SK-N-SH (cell line): ENCODE measurements at regions not wholly inside any gene's neighbourhood (a gene's known extent, or its start where the extent isn't known, plus 50 kb on each side); places are given as distances from the start of the nearest gene placed in this dataset.
"Not testable (repeated sequence)": the region's sequence is repeated elsewhere in the genome, so short reads cannot be mapped to it uniquely, and the experiment has no call there.

Source experiments
- CTCF ChIA-PET: fragments of 300-600, 350-600 bp; formaldehyde crosslinking; extraction: SDS; loops from one replicate; lab custom pipeline; 2021; lab: Yijun Ruan, JAX
- POLR2A ChIA-PET: fragments of 350-600 bp; sonication (Branson Sonifier 250); formaldehyde crosslinking; extraction: SDS; loops from one replicate; lab custom pipeline; 2020; ENCODE audit warnings: antibody characterized with exemption, inconsistent platforms; lab: Yijun Ruan, JAX
- DNase-seq: peaks from one replicate; pipeline ENCODE4 v3.0.0; 2012
- H2AFZ ChIP-seq: fragments of 200-600 bp; sonication (generic); 2 replicates; pipeline ENCODE4 v1.8.1; 2016; ENCODE audit warnings: antibody characterized with exemption, mild to moderate bottlenecking, low read depth
- H3F3A ChIP-seq: fragments of 200-600 bp; sonication (generic); replicated peaks from 2 replicates; pipeline ENCODE3; 2016; ENCODE audit warnings: antibody characterized with exemption, mild to moderate bottlenecking; ENCODE audit not compliant: insufficient read depth
- H3K27ac ChIP-seq, 2 experiments: fragments of 200-500 bp in 1 of 2; fragments of 200-600 bp in 1 of 2; sonication (Bioruptor generic) in 1 of 2; sonication (generic), shearing (Covaris generic) in 1 of 2; 2 replicates each; pipeline versions ENCODE4 v1.5.1 to v1.6.1; 2014 to 2016; ENCODE audit warnings: low read depth in 2 of 2, inconsistent platforms in 1 of 2, low read length in 1 of 2, mild to moderate bottlenecking in 1 of 2, mixed read lengths in 1 of 2
- H3K27me3 ChIP-seq: fragments of 200-600 bp; sonication (generic), shearing (Covaris generic); 2 replicates; pipeline ENCODE4 v1.6.1; 2016; ENCODE audit warnings: mixed run types; ENCODE audit not compliant: insufficient read depth
- H3K36me3 ChIP-seq, 2 experiments: fragments of 200-500 bp in 1 of 2; fragments of 200-600 bp in 1 of 2; sonication (Bioruptor generic) in 1 of 2; sonication (generic) in 1 of 2; replicated peaks in 1 of 2; 2 replicates each; pipeline versions ENCODE3 to v1.5.1; 2014 to 2016; ENCODE audit warnings: low read length in 1 of 2, mild to moderate bottlenecking in 1 of 2; ENCODE audit not compliant: insufficient read depth in 2 of 2, control insufficient read depth in 1 of 2
- H3K4me1 ChIP-seq, 2 experiments: fragments of 200-500 bp in 1 of 2; fragments of 200-600 bp in 1 of 2; sonication (Bioruptor generic) in 1 of 2; sonication (generic), shearing (Covaris generic) in 1 of 2; 2 replicates each; pipeline versions ENCODE4 v1.5.1 to v1.6.1; 2014 to 2016; ENCODE audit warnings: low read depth in 1 of 2, low read length in 1 of 2, mixed run types in 1 of 2; ENCODE audit not compliant: insufficient read depth in 2 of 2, control insufficient read depth in 1 of 2
- H3K4me2 ChIP-seq: fragments of 200-600 bp; sonication (generic), shearing (Covaris generic); 2 replicates; pipeline ENCODE4 v1.6.1; 2017; ENCODE audit warnings: mixed run types
- H3K4me3 ChIP-seq, 2 experiments: fragments of 200-500 bp in 1 of 2; fragments of 200-600 bp in 1 of 2; sonication (Bioruptor generic) in 1 of 2; sonication (generic), shearing (Covaris generic) in 1 of 2; 2 replicates each; pipeline versions ENCODE4 v1.5.1 to v1.8.1; 2014 to 2016; ENCODE audit warnings: low read depth in 2 of 2, inconsistent platforms in 1 of 2, low read length in 1 of 2, mild to moderate bottlenecking in 1 of 2, mixed read lengths in 1 of 2, moderate library complexity in 1 of 2
- H3K79me2 ChIP-seq: fragments of 200-600 bp; sonication (generic); 2 replicates; pipeline ENCODE4 v1.8.1; 2017; ENCODE audit warnings: mild to moderate bottlenecking; ENCODE audit not compliant: insufficient read depth
- H3K9ac ChIP-seq: fragments of 200-600 bp; sonication (generic); 2 replicates; pipeline ENCODE4 v1.6.1; 2017; ENCODE audit warnings: mixed run types
- H3K9me2 ChIP-seq: fragments of 200-600 bp; sonication (generic); 2 replicates; pipeline ENCODE4 v1.6.1; 2017; ENCODE audit warnings: mixed run types
- H3K9me3 ChIP-seq: fragments of 200-600 bp; sonication (generic); 2 replicates; pipeline ENCODE4 v1.6.1; 2017; ENCODE audit warnings: mixed run types, mild to moderate bottlenecking, moderate library complexity
- H4K20me1 ChIP-seq: fragments of 200-600 bp; sonication (generic); 2 replicates; pipeline ENCODE4 v1.6.1; 2017; ENCODE audit warnings: mild to moderate bottlenecking, mixed run types; ENCODE audit not compliant: insufficient read depth
- ELF1 ChIP-seq: IDR thresholded peaks from 2 replicates; pipeline ENCODE4 v1.4.0; 2012
- EZH2phosphoT487 ChIP-seq: fragments of 200-600 bp; sonication (generic); IDR thresholded peaks from 2 replicates; pipeline ENCODE4 v1.6.1; 2017; ENCODE audit warnings: low read depth, mixed run types, mild to moderate bottlenecking, antibody characterized with exemption, moderate library complexity, borderline replicate concordance
- FOXM1 ChIP-seq: IDR thresholded peaks from 2 replicates; pipeline ENCODE4 v1.4.0; 2012; ENCODE audit warnings: low read depth, mild to moderate bottlenecking
- GABPA ChIP-seq: IDR thresholded peaks from 2 replicates; pipeline ENCODE4 v1.4.0; 2012; ENCODE audit warnings: low read depth, mild to moderate bottlenecking
- JUND ChIP-seq: IDR thresholded peaks from 2 replicates; pipeline ENCODE4 v1.4.0; 2012
- MEF2A ChIP-seq: IDR thresholded peaks from 2 replicates; pipeline ENCODE4 v1.4.0; 2012; ENCODE audit warnings: low read depth, borderline replicate concordance
- NFIC ChIP-seq: IDR thresholded peaks from 2 replicates; pipeline ENCODE4 v1.4.0; 2012; ENCODE audit warnings: borderline replicate concordance
- NRF1 ChIP-seq: IDR thresholded peaks from 2 replicates; pipeline ENCODE4 v1.6.1; 2012; ENCODE audit warnings: low read depth, mild to moderate bottlenecking, low read length
- RAD21 ChIP-seq: IDR thresholded peaks from 2 replicates; pipeline ENCODE4 v1.6.1; 2012; ENCODE audit warnings: mild to moderate bottlenecking, low read length
- RFX5 ChIP-seq: IDR thresholded peaks from 2 replicates; pipeline ENCODE4 v1.6.1; 2012; ENCODE audit warnings: mild to moderate bottlenecking, improper control_type of control experiment, low read length
- TEAD4 ChIP-seq: IDR thresholded peaks from 2 replicates; pipeline ENCODE4 v1.4.0; 2012; ENCODE audit warnings: mild to moderate bottlenecking, borderline replicate concordance; ENCODE audit not compliant: insufficient read depth
- YY1 ChIP-seq: IDR thresholded peaks from 2 replicates; pipeline ENCODE4 v1.4.0; 2012; ENCODE audit warnings: low read depth, mild to moderate bottlenecking
- WGBS: methylation state at CpG from one replicate; pipeline ENCODE4 v1.1.6; 2017; ENCODE audit warnings: low lambda C conversion rate; 5-methylcytosine and 5-hydroxymethylcytosine counted together
- TF ChIP-seq, protein P1 (sequence below): IDR thresholded peaks from 2 replicates; pipeline ENCODE4; 2012
- TF ChIP-seq, protein P2 (sequence below): IDR thresholded peaks from 2 replicates; pipeline ENCODE4 v1.6.1; 2012; ENCODE audit warnings: mild to moderate bottlenecking, low read depth, low read length, moderate library complexity
- TF ChIP-seq, protein P3 (sequence below): IDR thresholded peaks from 2 replicates; pipeline ENCODE4 v1.4.0; 2012; ENCODE audit warnings: low read depth
- TF ChIP-seq, protein P4 (sequence below): IDR thresholded peaks from 2 replicates; pipeline ENCODE4 v1.4.0; 2012; ENCODE audit warnings: low read depth, borderline replicate concordance

DNA sequence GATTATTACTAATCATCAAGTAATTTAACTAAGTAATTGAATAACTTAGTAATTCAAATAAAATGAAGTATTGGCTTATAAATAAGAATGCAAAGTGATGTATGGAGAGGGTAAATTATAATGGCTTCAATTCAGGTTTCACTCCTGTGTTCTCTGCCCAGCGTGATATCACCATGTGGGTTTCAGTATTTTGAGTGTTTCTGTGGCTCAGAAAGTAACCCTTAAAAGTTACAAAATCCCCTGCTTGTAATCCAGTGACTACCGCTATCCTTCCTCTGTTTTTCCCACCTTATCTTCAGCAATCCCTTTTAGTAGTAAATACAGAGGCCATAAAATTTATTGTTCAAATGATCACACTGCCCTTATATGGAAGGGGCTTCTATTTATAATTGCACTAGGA, 316.4 kb upstream of the CFAP20DC start (continued):
- TF ChIP-seq, protein P1, sequence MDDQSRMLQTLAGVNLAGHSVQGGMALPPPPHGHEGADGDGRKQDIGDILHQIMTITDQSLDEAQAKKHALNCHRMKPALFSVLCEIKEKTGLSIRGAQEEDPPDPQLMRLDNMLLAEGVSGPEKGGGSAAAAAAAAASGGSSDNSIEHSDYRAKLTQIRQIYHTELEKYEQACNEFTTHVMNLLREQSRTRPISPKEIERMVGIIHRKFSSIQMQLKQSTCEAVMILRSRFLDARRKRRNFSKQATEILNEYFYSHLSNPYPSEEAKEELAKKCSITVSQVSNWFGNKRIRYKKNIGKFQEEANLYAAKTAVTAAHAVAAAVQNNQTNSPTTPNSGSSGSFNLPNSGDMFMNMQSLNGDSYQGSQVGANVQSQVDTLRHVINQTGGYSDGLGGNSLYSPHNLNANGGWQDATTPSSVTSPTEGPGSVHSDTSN = no peak
- TF ChIP-seq RAD21 (no peak), FOXM1 (no peak)

DNA sequence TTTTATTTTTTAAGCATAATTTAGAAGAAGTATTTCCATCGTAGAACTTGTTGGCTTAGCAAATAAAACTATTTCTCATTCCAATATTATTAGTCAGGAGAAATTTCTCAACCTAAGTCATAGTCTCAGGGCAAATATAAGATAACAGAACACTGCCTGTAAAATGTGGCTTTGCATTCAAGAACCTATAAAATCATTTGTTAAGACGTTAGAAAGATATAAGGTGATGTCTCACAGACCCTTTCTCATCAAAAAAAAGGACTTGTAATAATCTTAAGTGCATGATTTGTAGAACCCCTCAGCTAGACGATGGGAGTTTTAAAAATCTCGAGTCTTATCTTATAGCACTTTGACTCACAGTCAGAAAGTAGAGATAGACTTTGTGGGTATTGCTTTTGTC, 314.7 kb upstream of the CFAP20DC start:
- TF ChIP-seq RFX5 (no peak), ELF1 (no peak), TEAD4 (no peak), NFIC (no peak), FOXM1 (no peak), NRF1 (no peak), EZH2phosphoT487 (no peak), MEF2A (no peak), GABPA (no peak), YY1 (no peak), RAD21 (no peak), JUND (no peak)
- TF ChIP-seq, protein P1 = no peak
- TF ChIP-seq, protein P2, sequence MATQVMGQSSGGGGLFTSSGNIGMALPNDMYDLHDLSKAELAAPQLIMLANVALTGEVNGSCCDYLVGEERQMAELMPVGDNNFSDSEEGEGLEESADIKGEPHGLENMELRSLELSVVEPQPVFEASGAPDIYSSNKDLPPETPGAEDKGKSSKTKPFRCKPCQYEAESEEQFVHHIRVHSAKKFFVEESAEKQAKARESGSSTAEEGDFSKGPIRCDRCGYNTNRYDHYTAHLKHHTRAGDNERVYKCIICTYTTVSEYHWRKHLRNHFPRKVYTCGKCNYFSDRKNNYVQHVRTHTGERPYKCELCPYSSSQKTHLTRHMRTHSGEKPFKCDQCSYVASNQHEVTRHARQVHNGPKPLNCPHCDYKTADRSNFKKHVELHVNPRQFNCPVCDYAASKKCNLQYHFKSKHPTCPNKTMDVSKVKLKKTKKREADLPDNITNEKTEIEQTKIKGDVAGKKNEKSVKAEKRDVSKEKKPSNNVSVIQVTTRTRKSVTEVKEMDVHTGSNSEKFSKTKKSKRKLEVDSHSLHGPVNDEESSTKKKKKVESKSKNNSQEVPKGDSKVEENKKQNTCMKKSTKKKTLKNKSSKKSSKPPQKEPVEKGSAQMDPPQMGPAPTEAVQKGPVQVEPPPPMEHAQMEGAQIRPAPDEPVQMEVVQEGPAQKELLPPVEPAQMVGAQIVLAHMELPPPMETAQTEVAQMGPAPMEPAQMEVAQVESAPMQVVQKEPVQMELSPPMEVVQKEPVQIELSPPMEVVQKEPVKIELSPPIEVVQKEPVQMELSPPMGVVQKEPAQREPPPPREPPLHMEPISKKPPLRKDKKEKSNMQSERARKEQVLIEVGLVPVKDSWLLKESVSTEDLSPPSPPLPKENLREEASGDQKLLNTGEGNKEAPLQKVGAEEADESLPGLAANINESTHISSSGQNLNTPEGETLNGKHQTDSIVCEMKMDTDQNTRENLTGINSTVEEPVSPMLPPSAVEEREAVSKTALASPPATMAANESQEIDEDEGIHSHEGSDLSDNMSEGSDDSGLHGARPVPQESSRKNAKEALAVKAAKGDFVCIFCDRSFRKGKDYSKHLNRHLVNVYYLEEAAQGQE = no peak
- TF ChIP-seq, protein P3, sequence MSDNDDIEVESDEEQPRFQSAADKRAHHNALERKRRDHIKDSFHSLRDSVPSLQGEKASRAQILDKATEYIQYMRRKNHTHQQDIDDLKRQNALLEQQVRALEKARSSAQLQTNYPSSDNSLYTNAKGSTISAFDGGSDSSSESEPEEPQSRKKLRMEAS = no peak
- TF ChIP-seq, protein P4, sequence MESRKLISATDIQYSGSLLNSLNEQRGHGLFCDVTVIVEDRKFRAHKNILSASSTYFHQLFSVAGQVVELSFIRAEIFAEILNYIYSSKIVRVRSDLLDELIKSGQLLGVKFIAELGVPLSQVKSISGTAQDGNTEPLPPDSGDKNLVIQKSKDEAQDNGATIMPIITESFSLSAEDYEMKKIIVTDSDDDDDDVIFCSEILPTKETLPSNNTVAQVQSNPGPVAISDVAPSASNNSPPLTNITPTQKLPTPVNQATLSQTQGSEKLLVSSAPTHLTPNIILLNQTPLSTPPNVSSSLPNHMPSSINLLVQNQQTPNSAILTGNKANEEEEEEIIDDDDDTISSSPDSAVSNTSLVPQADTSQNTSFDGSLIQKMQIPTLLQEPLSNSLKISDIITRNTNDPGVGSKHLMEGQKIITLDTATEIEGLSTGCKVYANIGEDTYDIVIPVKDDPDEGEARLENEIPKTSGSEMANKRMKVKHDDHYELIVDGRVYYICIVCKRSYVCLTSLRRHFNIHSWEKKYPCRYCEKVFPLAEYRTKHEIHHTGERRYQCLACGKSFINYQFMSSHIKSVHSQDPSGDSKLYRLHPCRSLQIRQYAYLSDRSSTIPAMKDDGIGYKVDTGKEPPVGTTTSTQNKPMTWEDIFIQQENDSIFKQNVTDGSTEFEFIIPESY = no peak
- no peak overlapping the region for H3K9ac ChIP-seq
- CTCF ChIA-PET = interaction anchor here (1.7 kb wide), 1 partner anchor 17 kb away, joined by 4 read pairs; no protein-coding TSS in a partner anchor
- no peaks in the 10 kb centered on the region for H3K27me3 ChIP-seq
- no peaks in the 10 kb centered on the region for H4K20me1 ChIP-seq
- H2AFZ ChIP-seq = no peak overlapping the region
- POLR2A ChIA-PET = no interaction called here
- no peaks in the 10 kb centered on the region for H3K4me1 ChIP-seq
- H3K4me3 ChIP-seq = no peak overlapping the region
- H3K9me2 ChIP-seq = no peaks in the 10 kb centered on the region
- H3K9me3 ChIP-seq = no peaks in the 10 kb centered on the region
- DNase-seq = no peak
- H3K4me2 ChIP-seq = no peak overlapping the region
- no peaks in the 10 kb centered on the region for H3K36me3 ChIP-seq
- H3K27ac ChIP-seq = no peak overlapping the region
- no peaks in the 10 kb centered on the region for H3K79me2 ChIP-seq
- WGBS = 24% methylated on average over 4 of the region's 4 CpGs
- H3F3A ChIP-seq = no peaks in the 10 kb centered on the region

DNA sequence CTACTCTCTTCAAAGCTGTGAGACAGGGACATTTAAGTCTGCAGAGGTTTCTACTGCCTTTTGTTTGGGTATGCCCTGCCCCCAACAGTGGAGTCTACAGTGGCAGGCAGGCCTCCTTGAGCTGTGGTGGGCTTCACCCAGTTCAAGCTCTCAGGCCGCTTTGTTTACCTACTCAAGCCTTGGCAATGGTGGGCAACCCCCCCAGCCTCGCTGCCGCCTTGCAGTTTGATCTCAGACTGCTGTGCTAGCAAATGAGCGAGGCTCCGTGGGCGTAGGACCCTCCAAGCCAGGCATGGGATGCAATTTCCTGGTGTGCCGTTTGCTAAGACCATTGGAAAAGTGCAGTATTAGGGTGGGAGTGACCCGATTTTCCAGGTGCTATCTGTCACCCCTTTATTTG, 310.5 kb upstream of the CFAP20DC start:
- H3K36me3 ChIP-seq, H3K9me3 ChIP-seq, H3K9ac ChIP-seq, H3K9me2 ChIP-seq, CTCF ChIA-PET, H3K79me2 ChIP-seq, H3K4me2 ChIP-seq, POLR2A ChIA-PET, H4K20me1 ChIP-seq, DNase-seq, H3K4me1 ChIP-seq, H3K4me3 ChIP-seq, H3K27ac ChIP-seq, H3F3A ChIP-seq, H2AFZ ChIP-seq, H3K27me3 ChIP-seq: not testable (repeated sequence)
- WGBS = 35% methylated on average over 5 of the region's 8 CpGs
